ENCODE measurements at regions not wholly inside any gene's neighbourhood (a gene's known extent, or its start where the extent isn't known, plus 50 kb on each side); places are given as distances from the start of the nearest gene placed in this dataset.

- FAIRE-seq (no peak), DNase-seq (no peak)
- Histone ChIP-seq H3K9me3 (ENCODE audit: control insufficient read depth in 2 of 3, insufficient read depth in 1 of 3, low read length in 3 of 3) (no peaks in the 10 kb centered on the region), H3K9ac (ENCODE audit: low read length in 3 of 3) (no peak overlapping the region), H3K4me3 (ENCODE audit: low read length in 3 of 3) (no peak overlapping the region), H3K27ac (ENCODE audit: low read depth in 2 of 2, low read length in 2 of 2) (no peak overlapping the region), H3K27me3 (ENCODE audit: control insufficient read depth, insufficient read depth, low read length) (no peaks in the 10 kb centered on the region), H3K36me3 (ENCODE audit: control insufficient read depth in 2 of 3, insufficient read depth in 3 of 3, low read length in 3 of 3) (no peaks in the 10 kb centered on the region), H3K4me1 (ENCODE audit: control insufficient read depth in 2 of 3, insufficient read depth in 2 of 3, low read depth in 1 of 3, low read length in 3 of 3) (no peaks in the 10 kb centered on the region)
- TF ChIP-seq, protein P1, sequence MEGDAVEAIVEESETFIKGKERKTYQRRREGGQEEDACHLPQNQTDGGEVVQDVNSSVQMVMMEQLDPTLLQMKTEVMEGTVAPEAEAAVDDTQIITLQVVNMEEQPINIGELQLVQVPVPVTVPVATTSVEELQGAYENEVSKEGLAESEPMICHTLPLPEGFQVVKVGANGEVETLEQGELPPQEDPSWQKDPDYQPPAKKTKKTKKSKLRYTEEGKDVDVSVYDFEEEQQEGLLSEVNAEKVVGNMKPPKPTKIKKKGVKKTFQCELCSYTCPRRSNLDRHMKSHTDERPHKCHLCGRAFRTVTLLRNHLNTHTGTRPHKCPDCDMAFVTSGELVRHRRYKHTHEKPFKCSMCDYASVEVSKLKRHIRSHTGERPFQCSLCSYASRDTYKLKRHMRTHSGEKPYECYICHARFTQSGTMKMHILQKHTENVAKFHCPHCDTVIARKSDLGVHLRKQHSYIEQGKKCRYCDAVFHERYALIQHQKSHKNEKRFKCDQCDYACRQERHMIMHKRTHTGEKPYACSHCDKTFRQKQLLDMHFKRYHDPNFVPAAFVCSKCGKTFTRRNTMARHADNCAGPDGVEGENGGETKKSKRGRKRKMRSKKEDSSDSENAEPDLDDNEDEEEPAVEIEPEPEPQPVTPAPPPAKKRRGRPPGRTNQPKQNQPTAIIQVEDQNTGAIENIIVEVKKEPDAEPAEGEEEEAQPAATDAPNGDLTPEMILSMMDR (IDR thresholded peaks at IDR 0.05; ENCODE audit: borderline replicate concordance, extremely low read depth, insufficient read depth), result no peak
- intact Hi-C loops (cut with DNase I), result no loop called here
Measured at GRCh38 chr15:93720607-93721006, 510.8 kb upstream of the MCTP2 start.

- DNase-seq, result no peak
- no peaks in the 10 kb centered on the region for H3K9me3 ChIP-seq (ENCODE audit: control insufficient read depth in 2 of 3, insufficient read depth in 1 of 3, low read length in 3 of 3)
- H3K27ac ChIP-seq (ENCODE audit: low read depth in 2 of 2, low read length in 2 of 2), result no peak overlapping the region
- no peaks in the 10 kb centered on the region for H3K4me1 ChIP-seq (ENCODE audit: control insufficient read depth in 2 of 3, insufficient read depth in 2 of 3, low read depth in 1 of 3, low read length in 3 of 3)
- H3K27me3 ChIP-seq (ENCODE audit: control insufficient read depth, insufficient read depth, low read length), result no peaks in the 10 kb centered on the region
- H3K36me3 ChIP-seq (ENCODE audit: control insufficient read depth in 2 of 3, insufficient read depth in 3 of 3, low read length in 3 of 3), result no peaks in the 10 kb centered on the region
- intact Hi-C loops (cut with DNase I), result no loop called here
- H3K9ac ChIP-seq (ENCODE audit: low read length in 3 of 3), result no peak overlapping the region
- H3K4me3 ChIP-seq (ENCODE audit: low read length in 3 of 3), result no peak overlapping the region
- FAIRE-seq, result no peak
- TF ChIP-seq, protein P1 (IDR thresholded peaks at IDR 0.05; ENCODE audit: borderline replicate concordance, extremely low read depth, insufficient read depth), result no peak
Measured at GRCh38 chr15:93719921-93720351, 511.4 kb upstream of the MCTP2 start.

DNA sequence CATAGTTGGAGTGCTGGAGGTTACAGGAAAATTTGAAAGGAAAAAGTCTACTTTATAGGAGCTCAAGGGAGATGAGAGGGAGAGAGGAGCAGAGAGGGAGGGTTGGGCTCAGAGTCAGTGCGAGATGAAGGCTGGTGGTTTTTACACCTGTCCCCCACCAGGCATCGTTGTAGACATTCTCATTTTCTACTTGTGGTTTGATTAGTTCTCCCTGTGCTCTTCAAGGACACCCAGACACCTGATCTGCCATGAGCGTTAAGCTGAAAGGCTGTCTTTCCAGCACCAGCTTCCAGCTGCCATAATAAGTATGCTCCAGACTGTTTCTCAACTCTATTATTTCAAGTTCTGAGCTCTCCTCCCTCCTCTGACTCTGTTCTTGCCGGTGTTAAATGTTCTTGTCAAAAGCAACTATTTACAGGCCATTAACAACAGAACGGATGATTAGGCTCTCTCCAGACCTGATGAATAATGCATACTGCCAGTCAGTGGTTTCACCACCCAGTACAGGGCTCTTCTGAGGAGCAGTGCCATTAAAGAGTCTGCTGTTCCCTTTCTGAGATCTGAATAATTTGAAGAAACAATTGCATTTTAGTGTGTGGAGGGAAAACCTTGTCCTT is 514.6 kb upstream of the MCTP2 start:
- Histone ChIP-seq H3K9ac (ENCODE audit: low read length in 3 of 3) (no peak overlapping the region), H3K4me3 (ENCODE audit: low read length in 3 of 3) (no peak overlapping the region), H3K4me1 (ENCODE audit: control insufficient read depth in 2 of 3, insufficient read depth in 2 of 3, low read depth in 1 of 3, low read length in 3 of 3) (no peaks in the 10 kb centered on the region), H3K27ac (ENCODE audit: low read depth in 2 of 2, low read length in 2 of 2) (no peak overlapping the region), H3K9me3 (ENCODE audit: control insufficient read depth in 2 of 3, insufficient read depth in 1 of 3, low read length in 3 of 3) (no peaks in the 10 kb centered on the region), H3K36me3 (ENCODE audit: control insufficient read depth in 2 of 3, insufficient read depth in 3 of 3, low read length in 3 of 3) (no peaks in the 10 kb centered on the region), H3K27me3 (ENCODE audit: control insufficient read depth, insufficient read depth, low read length) (no peaks in the 10 kb centered on the region)
- TF ChIP-seq, protein P1 (IDR thresholded peaks at IDR 0.05; ENCODE audit: borderline replicate concordance, extremely low read depth, insufficient read depth), result no peak
- intact Hi-C loops (cut with DNase I), result no loop called here
- DNase-seq (peak in 3 of 5 donors; percentile 29 to 68 (median 65)), FAIRE-seq (no peak)

DNA sequence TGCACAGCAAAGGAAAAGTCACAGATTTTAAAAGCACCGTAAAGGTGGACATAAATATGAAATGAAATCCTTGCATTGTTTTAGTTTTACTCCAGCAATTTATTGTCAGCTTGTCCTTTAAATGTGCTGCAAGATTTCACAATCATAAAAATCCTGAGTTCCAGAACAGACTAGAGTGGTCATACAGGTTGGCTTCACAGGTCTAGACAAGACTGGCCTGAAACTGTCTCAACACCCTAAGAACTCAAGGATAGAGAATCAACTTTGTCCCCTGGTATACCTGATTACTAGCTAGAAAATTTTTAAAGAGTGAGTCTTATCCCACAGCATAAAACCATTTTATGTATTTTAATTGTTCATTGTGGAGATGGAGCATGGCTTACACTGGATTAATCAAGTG is 521.7 kb upstream of the MCTP2 start:
- FAIRE-seq, result no peak
- Histone ChIP-seq H3K4me3 (ENCODE audit: low read length in 3 of 3) (no peak overlapping the region), H3K27ac (ENCODE audit: low read depth in 2 of 2, low read length in 2 of 2) (no peak overlapping the region), H3K9me3 (ENCODE audit: control insufficient read depth in 2 of 3, insufficient read depth in 1 of 3, low read length in 3 of 3) (no peaks in the 10 kb centered on the region), H3K27me3 (ENCODE audit: control insufficient read depth, insufficient read depth, low read length) (no peaks in the 10 kb centered on the region), H3K4me1 (ENCODE audit: control insufficient read depth in 2 of 3, insufficient read depth in 2 of 3, low read depth in 1 of 3, low read length in 3 of 3) (no peaks in the 10 kb centered on the region), H3K9ac (ENCODE audit: low read length in 3 of 3) (no peak overlapping the region), H3K36me3 (ENCODE audit: control insufficient read depth in 2 of 3, insufficient read depth in 3 of 3, low read length in 3 of 3) (no peaks in the 10 kb centered on the region)
- TF ChIP-seq, protein P1 (IDR thresholded peaks at IDR 0.05; ENCODE audit: borderline replicate concordance, extremely low read depth, insufficient read depth), result no peak
- DNase-seq, result no peak
- intact Hi-C loops (cut with DNase I), result no loop called here

Data from kidney (tissue), 13 donors.